ENCODE measurements at regions not wholly inside any gene's neighbourhood (a gene's known extent, or its start where the extent isn't known, plus 50 kb on each side); places are given as distances from the start of the nearest gene placed in this dataset.

DNA sequence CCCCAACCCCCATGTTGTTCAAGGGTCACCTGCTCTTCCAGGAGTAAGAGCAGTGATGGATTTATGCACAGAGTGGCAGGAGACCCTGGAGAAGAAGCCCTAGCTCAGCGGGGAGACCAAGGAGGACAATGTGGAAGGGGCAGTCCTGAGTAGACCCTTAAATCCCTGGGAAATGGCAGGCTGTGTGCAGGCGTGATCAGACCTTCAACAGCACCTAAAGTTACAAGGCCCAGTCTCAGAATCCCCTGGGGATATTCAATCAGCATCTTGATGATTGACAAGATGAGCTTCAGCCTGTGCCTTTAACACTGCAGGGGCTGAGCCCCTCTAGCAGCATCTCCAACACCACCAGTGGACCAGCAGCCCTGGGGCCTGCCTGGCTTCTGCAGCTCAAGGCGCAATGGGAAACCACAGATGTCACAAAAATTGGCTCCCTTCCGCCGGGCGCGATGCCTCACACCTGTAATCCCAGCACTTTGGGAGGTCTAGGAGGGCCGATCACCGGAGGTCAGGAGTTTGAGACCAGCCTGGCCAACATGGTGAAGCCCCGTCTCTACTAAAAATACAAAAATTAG lies 60.4 kb downstream of the IRF2BP2 start:
- Histone ChIP-seq H3K4me1 (peaks cover 7 to 27% (median 12%) of the 10 kb centered on the region in 4 donors), H3K9me3 (no peaks in the 10 kb centered on the region), H3K27ac (no peak overlapping the region), H3K4me3 (no peak overlapping the region), H3K36me3 (no peaks in the 10 kb centered on the region), H3K27me3 (no peaks in the 10 kb centered on the region)
- TF ChIP-seq POLR2AphosphoS5 (IDR thresholded peaks at IDR 0.05), result no peak
- TF ChIP-seq EP300 (IDR thresholded peaks at IDR 0.05), result no peak
- TF ChIP-seq, protein P1, sequence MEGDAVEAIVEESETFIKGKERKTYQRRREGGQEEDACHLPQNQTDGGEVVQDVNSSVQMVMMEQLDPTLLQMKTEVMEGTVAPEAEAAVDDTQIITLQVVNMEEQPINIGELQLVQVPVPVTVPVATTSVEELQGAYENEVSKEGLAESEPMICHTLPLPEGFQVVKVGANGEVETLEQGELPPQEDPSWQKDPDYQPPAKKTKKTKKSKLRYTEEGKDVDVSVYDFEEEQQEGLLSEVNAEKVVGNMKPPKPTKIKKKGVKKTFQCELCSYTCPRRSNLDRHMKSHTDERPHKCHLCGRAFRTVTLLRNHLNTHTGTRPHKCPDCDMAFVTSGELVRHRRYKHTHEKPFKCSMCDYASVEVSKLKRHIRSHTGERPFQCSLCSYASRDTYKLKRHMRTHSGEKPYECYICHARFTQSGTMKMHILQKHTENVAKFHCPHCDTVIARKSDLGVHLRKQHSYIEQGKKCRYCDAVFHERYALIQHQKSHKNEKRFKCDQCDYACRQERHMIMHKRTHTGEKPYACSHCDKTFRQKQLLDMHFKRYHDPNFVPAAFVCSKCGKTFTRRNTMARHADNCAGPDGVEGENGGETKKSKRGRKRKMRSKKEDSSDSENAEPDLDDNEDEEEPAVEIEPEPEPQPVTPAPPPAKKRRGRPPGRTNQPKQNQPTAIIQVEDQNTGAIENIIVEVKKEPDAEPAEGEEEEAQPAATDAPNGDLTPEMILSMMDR (IDR thresholded peaks at IDR 0.05), result no peak
- no peak for TF ChIP-seq POLR2A (IDR thresholded peaks at IDR 0.05)
- 90 to 95% methylated on average over 3 to 10 of the region's 10 CpGs for WGBS, 2 donors
- DNase-seq (no peak), ATAC-seq (ENCODE audit: low FRiP score in 2 of 2) (no peak)

DNA sequence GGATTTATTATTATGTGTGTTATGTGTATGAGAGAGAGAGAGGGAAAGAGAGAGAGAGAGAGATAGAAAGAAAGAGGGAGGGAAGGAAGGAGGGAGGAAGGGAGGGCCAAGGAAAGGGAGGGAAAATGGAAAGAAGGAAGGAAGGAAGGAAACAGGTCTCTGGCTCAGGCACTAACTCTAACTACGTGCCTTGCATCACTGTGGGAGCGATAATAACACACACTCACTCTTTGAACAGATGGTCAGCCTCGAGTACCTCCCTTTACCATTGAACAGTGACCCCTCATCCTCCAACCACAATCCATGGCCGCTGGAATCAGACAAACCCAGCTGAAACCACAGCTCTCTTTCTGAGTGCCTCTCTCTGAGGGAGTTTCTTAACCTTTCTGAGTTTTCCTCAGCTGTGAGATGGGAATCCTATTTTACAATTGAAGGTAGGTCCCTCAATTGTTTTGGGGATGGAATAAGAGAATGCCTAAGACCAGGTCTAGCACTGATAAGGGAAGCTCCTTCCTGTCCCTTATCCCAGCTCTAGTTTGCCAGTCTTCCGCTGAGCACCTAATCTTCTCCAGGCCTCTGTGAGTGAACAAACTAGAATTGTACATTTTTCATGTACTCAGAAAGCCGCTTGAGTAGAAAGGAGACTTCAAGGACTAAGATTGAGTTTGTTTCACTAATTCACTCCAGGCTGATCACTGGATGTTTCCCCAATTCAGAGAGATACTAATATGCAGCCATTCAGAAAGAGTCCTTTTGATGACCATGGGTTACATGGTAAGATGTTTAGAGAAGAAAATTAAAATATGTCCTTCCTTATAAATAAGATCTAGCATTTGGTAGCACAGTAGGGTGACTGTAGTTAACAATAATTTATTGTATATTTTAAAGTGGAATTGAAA lies 62.8 kb downstream of the IRF2BP2 start:
- H3K4me3 ChIP-seq, result no peak overlapping the region
- no peak overlapping the region for H3K27ac ChIP-seq

DNA sequence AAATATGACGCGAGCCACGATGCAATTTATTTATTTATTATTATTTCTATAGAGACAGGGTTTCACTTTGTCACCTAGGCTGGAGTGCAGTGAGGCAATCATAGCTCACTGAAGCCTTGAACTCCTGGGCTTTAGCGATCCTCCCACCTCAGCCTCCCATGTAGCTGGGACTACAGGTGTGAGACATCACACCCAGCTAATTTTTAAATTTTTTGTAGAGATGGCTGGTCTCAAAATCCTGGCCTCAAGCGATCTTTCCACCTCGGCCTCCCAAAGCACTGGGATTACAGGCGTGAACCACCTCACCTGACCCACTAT lies 63.6 kb downstream of the IRF2BP2 start:
- Histone ChIP-seq H3K4me3 (no peak overlapping the region), H3K27ac (no peak overlapping the region)

More for the DNA sequence above, 62.8 kb downstream of the IRF2BP2 start:
- TF ChIP-seq, protein P1 (IDR thresholded peaks at IDR 0.05), result no peak
- TF ChIP-seq EP300 (IDR thresholded peaks at IDR 0.05) (no peak), POLR2A (IDR thresholded peaks at IDR 0.05) (no peak), POLR2AphosphoS5 (IDR thresholded peaks at IDR 0.05) (no peak)
- 60 to 71% methylated on average over 6 of the region's 6 CpGs for WGBS, 2 donors
- DNase-seq (no peak), ATAC-seq (ENCODE audit: low FRiP score in 2 of 2) (no peak)
- Histone ChIP-seq H3K4me1 (peaks cover 14 to 30% (median 24%) of the 10 kb centered on the region in 4 donors), H3K9me3 (no peaks in the 10 kb centered on the region), H3K36me3 (no peaks in the 10 kb centered on the region), H3K27me3 (no peaks in the 10 kb centered on the region)

DNA sequence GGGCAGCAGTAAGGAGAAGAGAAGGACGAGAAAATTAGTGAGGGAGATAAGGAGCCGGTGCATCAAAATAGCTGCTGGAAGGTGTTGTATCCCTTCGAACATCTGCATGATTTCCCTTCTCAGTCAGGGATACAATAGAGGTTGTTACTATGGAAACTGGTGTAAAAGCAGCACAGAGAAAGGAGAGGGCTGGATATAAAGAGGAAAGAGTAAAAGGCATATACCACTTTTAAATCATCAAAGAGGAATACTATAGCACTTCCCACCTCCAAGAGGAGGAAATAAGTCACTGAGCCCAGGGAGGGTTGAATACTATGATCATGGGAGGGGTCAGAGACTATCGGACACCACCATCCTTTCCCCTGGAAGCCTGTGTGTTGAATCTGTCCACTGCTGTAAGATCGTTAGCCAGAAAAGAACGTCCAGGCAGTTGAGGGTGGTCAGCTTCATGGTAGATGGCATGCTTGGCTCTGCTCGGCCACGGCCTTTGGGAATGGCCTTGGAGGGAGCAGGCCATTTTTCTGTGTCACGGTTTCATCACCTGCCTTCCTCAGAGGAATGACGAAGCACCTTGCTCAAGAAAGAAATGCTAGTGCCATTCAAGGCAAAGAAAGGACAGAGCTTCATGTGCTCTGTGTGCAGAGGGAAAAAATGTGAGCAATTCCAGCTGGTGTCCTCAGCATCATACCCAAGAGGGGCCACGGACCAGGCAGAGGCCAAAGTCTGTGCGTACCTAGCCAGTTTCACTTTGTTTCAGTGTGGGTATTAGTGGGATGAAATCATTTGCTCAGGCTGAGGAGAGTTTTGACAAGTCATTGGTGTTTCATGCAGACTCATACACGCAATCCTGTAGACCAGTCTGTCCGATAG lies 64.2 kb downstream of the IRF2BP2 start:
- Histone ChIP-seq H3K9me3 (no peaks in the 10 kb centered on the region), H3K27me3 (no peaks in the 10 kb centered on the region), H3K27ac (peak overlapping the region in 2 of 4 donors; percentile 67 to 75), H3K4me1 (peaks cover 14 to 30% (median 24%) of the 10 kb centered on the region in 4 donors), H3K4me3 (no peak overlapping the region), H3K36me3 (no peaks in the 10 kb centered on the region)
- ATAC-seq (ENCODE audit: low FRiP score in 2 of 2) (no peak), DNase-seq (no peak)
- WGBS, 2 donors, result 79 to 85% methylated on average over 13 to 14 of the region's 14 CpGs
- no peak for TF ChIP-seq POLR2A (IDR thresholded peaks at IDR 0.05)

More for the DNA sequence above, 63.6 kb downstream of the IRF2BP2 start:
- DNase-seq, result no peak
- H3K9me3 ChIP-seq, result no peaks in the 10 kb centered on the region
- peaks cover 14 to 30% (median 24%) of the 10 kb centered on the region in 4 donors for H3K4me1 ChIP-seq
- no peaks in the 10 kb centered on the region for H3K27me3 ChIP-seq
- TF ChIP-seq POLR2AphosphoS5 (IDR thresholded peaks at IDR 0.05), result no peak
- no peak for TF ChIP-seq EP300 (IDR thresholded peaks at IDR 0.05)
- WGBS, 2 donors, result 87 to 90% methylated on average over 7 of the region's 7 CpGs
- no peaks in the 10 kb centered on the region for H3K36me3 ChIP-seq
- ATAC-seq (ENCODE audit: low FRiP score in 2 of 2), result no peak

DNA sequence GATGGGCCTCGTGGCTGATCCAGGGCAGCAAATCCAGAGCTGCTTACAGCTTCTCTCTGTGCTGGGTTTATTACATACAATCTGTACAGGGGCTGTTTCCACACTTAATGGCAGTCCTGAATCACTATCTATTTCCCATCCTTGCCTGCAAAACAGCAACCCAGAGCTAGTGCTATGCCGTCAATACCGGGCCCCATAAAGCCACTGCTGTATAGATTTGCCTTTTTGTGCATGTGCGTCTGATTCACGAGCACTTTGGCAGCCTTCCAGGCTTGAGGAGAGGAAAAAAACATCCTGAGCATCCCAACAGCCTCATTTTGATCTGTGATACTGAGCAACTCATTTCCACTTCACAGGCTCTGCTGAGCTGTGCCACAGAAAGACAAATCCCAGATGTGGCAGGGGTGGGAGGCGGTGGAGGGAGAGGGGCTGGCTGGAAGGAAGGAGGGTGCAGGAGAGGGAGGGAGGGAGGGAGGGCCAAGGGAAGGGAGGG lies 65.2 kb upstream of the TARBP1 start:
- Histone ChIP-seq H3K27me3 (no peaks in the 10 kb centered on the region), H3K4me3 (no peak overlapping the region), H3K36me3 (no peaks in the 10 kb centered on the region), H3K9me3 (no peaks in the 10 kb centered on the region), H3K27ac (peak overlapping the region; percentile 62 to 75 (median 70)), H3K4me1 (peaks cover 14 to 35% (median 27%) of the 10 kb centered on the region in 4 donors)
- no peak for TF ChIP-seq POLR2AphosphoS5 (IDR thresholded peaks at IDR 0.05)
- TF ChIP-seq POLR2A (IDR thresholded peaks at IDR 0.05), result no peak
- no peak for TF ChIP-seq EP300 (IDR thresholded peaks at IDR 0.05)
- TF ChIP-seq, protein P1 (IDR thresholded peaks at IDR 0.05), result no peak
- 8 to 21% methylated on average over 5 to 6 of the region's 6 CpGs for WGBS, 2 donors
- peak in 1 of 2 donors; percentile 66 for DNase-seq
- peak; percentile 66 for ATAC-seq (ENCODE audit: low FRiP score in 2 of 2)

Data from upper lobe of left lung (tissue), 6 donors.